Smooth muscle cell (in vitro differentiated cells): ENCODE measurements at regions not wholly inside any gene's neighbourhood (a gene's known extent, or its start where the extent isn't known, plus 50 kb on each side); places are given as distances from the start of the nearest gene placed in this dataset.

Source experiments
- DNase-seq: peaks from one replicate; lab custom pipeline; 2025; ENCODE audit not compliant: unreplicated experiment; lab: John Stamatoyannopoulos, UW
- H2AFZ ChIP-seq: fragments of 200-600 bp; sonication (generic); 2 replicates; pipeline ENCODE4 v1.6.0; 2016; ENCODE audit warnings: antibody characterized with exemption, low read depth, mild to moderate bottlenecking
- H3F3A ChIP-seq: fragments of 200-600 bp; sonication (generic); 2 replicates; pipeline ENCODE4 v1.6.0; 2017; ENCODE audit warnings: antibody characterized with exemption, low read depth
- H3K27ac ChIP-seq: fragments of 200-600 bp; sonication (generic); 2 replicates; pipeline ENCODE4 v1.5.1; 2016; ENCODE audit warnings: low read depth, mild to moderate bottlenecking
- H3K27me3 ChIP-seq: fragments of 200-600 bp; sonication (generic); 2 replicates; pipeline ENCODE4 v1.6.1; 2016; ENCODE audit warnings: low read depth, mild to moderate bottlenecking
- H3K36me3 ChIP-seq: fragments of 200-600 bp; sonication (generic); 2 replicates; pipeline ENCODE4 v1.5.1; 2016; ENCODE audit warnings: low read depth
- H3K4me1 ChIP-seq: fragments of 200-600 bp; sonication (generic); 2 replicates; pipeline ENCODE4 v1.5.1; 2016; ENCODE audit warnings: low read depth
- H3K4me2 ChIP-seq: fragments of 200-600 bp; sonication (generic); 2 replicates; pipeline ENCODE4 v1.6.0; 2016; ENCODE audit warnings: mild to moderate bottlenecking
- H3K4me3 ChIP-seq: fragments of 200-600 bp; sonication (generic); 2 replicates; pipeline ENCODE4 v1.5.1; 2016; ENCODE audit warnings: mild to moderate bottlenecking
- H3K79me2 ChIP-seq: fragments of 200-600 bp; sonication (generic); 2 replicates; pipeline ENCODE4 v1.6.0; 2016; ENCODE audit warnings: low read depth, mild to moderate bottlenecking
- H3K9ac ChIP-seq: fragments of 200-600 bp; sonication (generic); 2 replicates; pipeline ENCODE4 v1.6.0; 2016; ENCODE audit warnings: low read depth
- H3K9me3 ChIP-seq: fragments of 200-600 bp; sonication (generic); replicated peaks from 2 replicates; pipeline ENCODE4 v1.5.1; 2016; ENCODE audit warnings: low read depth
- H4K20me1 ChIP-seq: fragments of 200-600 bp; sonication (generic); 2 replicates; pipeline ENCODE4 v1.6.0; 2016; ENCODE audit warnings: low read depth
- WGBS: methylation state at CpG from one replicate; pipeline ENCODE4 v1.1.7; 2016; ENCODE audit warnings: low lambda C conversion rate; 5-methylcytosine and 5-hydroxymethylcytosine counted together
- TF ChIP-seq, protein P1 (sequence below): fragments of 200-600 bp; sonication (generic); IDR thresholded peaks from 2 replicates; pipeline ENCODE4 v1.5.1; 2017; ENCODE audit warnings: borderline replicate concordance, mild to moderate bottlenecking, antibody characterized with exemption; ENCODE audit not compliant: insufficient read depth, poor library complexity, severe bottlenecking

DNA sequence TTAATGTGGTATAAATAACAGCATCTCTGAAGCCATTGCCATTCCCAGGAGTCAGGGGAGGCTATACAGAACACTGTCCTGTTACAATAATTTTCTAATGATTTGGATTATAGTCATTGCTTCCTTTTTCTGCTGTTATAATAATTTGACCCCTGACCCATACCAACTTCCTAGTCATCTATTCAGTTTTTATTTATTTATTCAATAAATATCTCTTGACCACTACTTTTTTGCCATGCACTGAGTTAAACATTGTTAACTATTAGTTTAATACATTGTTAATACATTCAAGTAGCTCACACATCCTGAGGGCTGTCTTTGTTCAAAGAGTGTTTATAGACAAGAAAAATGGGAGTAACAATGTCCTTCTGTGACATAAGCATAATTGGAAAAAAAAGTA lies 235.5 kb upstream of the MEOX2 start:
- H3K4me1 ChIP-seq: peaks cover 4% of the 10 kb centered on the region
- no peaks in the 10 kb centered on the region for H3K36me3 ChIP-seq
- no peak overlapping the region for H3K4me3 ChIP-seq
- TF ChIP-seq, protein P1, sequence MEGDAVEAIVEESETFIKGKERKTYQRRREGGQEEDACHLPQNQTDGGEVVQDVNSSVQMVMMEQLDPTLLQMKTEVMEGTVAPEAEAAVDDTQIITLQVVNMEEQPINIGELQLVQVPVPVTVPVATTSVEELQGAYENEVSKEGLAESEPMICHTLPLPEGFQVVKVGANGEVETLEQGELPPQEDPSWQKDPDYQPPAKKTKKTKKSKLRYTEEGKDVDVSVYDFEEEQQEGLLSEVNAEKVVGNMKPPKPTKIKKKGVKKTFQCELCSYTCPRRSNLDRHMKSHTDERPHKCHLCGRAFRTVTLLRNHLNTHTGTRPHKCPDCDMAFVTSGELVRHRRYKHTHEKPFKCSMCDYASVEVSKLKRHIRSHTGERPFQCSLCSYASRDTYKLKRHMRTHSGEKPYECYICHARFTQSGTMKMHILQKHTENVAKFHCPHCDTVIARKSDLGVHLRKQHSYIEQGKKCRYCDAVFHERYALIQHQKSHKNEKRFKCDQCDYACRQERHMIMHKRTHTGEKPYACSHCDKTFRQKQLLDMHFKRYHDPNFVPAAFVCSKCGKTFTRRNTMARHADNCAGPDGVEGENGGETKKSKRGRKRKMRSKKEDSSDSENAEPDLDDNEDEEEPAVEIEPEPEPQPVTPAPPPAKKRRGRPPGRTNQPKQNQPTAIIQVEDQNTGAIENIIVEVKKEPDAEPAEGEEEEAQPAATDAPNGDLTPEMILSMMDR: no peak
- H3K9ac ChIP-seq: no peak overlapping the region
- no peak overlapping the region for H3K4me2 ChIP-seq
- H3K79me2 ChIP-seq: no peaks in the 10 kb centered on the region
- H3K27ac ChIP-seq: no peak overlapping the region
- H4K20me1 ChIP-seq: no peaks in the 10 kb centered on the region
- no peaks in the 10 kb centered on the region for H3K27me3 ChIP-seq
- H2AFZ ChIP-seq: no peak overlapping the region
- H3K9me3 ChIP-seq: no peaks in the 10 kb centered on the region
- H3F3A ChIP-seq: no peaks in the 10 kb centered on the region
- DNase-seq: no peak

DNA sequence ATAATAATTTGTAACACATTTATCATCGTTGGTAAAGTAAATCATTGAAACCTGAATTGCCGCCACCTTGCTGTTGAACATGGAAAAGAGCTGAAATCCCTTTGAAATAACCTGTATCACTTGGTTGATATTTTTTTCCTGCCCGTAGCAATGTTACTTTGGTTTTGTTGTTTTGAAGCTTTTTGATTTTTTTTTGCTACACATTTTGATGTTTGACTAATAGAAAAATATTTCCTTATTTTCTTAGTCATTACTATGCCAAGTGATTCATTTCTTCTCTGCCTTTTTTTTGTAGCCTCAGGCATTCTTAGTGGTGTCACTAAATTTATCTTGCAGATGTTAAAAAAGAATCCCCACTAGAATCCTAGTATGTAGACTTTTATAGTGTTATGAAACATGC lies 235.1 kb upstream of the MEOX2 start:
- DNase-seq: no peak
- H3K9ac ChIP-seq: no peak overlapping the region
- no peak overlapping the region for H3K4me3 ChIP-seq
- no peaks in the 10 kb centered on the region for H3K79me2 ChIP-seq
- H3K4me1 ChIP-seq: peaks cover 4% of the 10 kb centered on the region
- no peaks in the 10 kb centered on the region for H3K36me3 ChIP-seq
- H3K27ac ChIP-seq: no peak overlapping the region
- no peaks in the 10 kb centered on the region for H3K27me3 ChIP-seq
- no peaks in the 10 kb centered on the region for H3K9me3 ChIP-seq
- no peak overlapping the region for H2AFZ ChIP-seq
- whole genome bisulfite sequencing: 80% methylated on average over 3 of the region's 3 CpGs
- no peaks in the 10 kb centered on the region for H4K20me1 ChIP-seq
- no peaks in the 10 kb centered on the region for H3F3A ChIP-seq
- TF ChIP-seq, protein P1: no peak
- no peak overlapping the region for H3K4me2 ChIP-seq

DNA sequence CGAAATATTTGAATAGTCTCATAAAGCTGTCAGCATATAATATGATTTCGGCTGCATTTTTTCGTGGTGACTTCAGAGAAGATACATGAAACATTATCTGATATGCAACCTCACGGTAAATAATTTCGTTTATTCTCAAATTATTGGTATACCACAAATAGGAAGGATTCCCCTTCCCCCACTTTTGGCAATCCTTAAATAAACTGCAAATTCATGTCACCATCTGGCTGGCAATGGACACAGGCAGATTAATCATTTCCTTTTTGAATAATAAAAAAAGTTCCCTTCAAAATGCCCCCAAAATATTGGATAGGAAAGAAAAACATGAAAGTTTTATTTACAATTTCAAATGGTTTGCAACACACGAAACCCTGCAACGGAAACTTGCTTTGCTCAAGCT lies 234.5 kb upstream of the MEOX2 start:
- TF ChIP-seq, protein P1: no peak
- no peak for DNase-seq
- H3K79me2 ChIP-seq: no peaks in the 10 kb centered on the region
- 92% methylated on average over 7 of the region's 7 CpGs for WGBS
- H4K20me1 ChIP-seq: no peaks in the 10 kb centered on the region
- H3F3A ChIP-seq: no peaks in the 10 kb centered on the region
- no peak overlapping the region for H3K4me2 ChIP-seq
- peaks cover 4% of the 10 kb centered on the region for H3K4me1 ChIP-seq
- H3K9me3 ChIP-seq: no peaks in the 10 kb centered on the region
- H3K27me3 ChIP-seq: no peaks in the 10 kb centered on the region
- H3K9ac ChIP-seq: no peak overlapping the region
- H3K36me3 ChIP-seq: no peaks in the 10 kb centered on the region
- no peak overlapping the region for H2AFZ ChIP-seq
- H3K27ac ChIP-seq: no peak overlapping the region
- no peak overlapping the region for H3K4me3 ChIP-seq

DNA sequence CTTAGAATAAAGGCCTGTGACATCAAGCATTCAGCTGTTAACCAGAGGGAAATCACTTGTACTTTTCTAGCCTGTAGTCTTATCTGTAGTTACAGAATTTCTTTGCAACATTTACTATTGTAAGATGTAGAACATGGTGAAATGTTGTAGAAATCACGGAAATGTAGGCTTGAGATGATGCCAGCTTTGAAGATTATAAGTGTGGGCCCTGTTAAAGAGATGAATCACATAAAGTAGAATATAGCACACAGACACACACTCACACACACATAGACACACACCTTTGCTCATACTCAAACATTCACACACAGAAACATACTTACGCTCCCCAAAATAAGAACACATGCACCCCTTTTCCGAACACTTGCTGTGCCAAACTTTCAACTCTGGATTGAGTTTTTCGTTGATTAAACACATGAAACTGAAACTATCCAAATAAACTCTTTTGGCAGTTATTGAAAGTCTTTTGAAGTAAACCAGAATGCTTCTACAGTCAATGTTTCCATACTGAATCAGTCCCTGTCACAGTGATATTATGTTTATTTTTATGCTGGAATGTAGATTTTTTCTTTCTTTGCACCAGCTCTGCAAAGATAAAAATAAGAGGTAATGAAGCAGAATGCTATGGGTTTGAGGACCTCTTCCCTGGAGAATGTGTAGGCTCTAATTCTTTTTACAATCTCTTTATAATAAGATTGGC lies 230.3 kb upstream of the MEOX2 start:
- no peak overlapping the region for H2AFZ ChIP-seq
- H3K27ac ChIP-seq: peak overlapping the region; percentile 36
- H3F3A ChIP-seq: no peaks in the 10 kb centered on the region
- no peaks in the 10 kb centered on the region for H3K79me2 ChIP-seq
- TF ChIP-seq, protein P1: no peak
- H3K9me3 ChIP-seq: no peaks in the 10 kb centered on the region
- no peaks in the 10 kb centered on the region for H3K27me3 ChIP-seq
- H3K4me2 ChIP-seq: peak overlapping the region; percentile 79
- peaks cover 4% of the 10 kb centered on the region for H3K4me1 ChIP-seq
- H3K4me3 ChIP-seq: no peak overlapping the region
- no peaks in the 10 kb centered on the region for H4K20me1 ChIP-seq
- 50% methylated on average over 4 of the region's 4 CpGs for WGBS
- no peak for DNase-seq
- H3K9ac ChIP-seq: peak overlapping the region; percentile 0
- H3K36me3 ChIP-seq: no peaks in the 10 kb centered on the region
